GM19397 (cell line): ENCODE measurements at regions not wholly inside any gene's neighbourhood (a gene's known extent, or its start where the extent isn't known, plus 50 kb on each side); places are given as distances from the start of the nearest gene placed in this dataset.
"Not testable (repeated sequence)": the region's sequence is repeated elsewhere in the genome, so short reads cannot be mapped to it uniquely, and the experiment has no call there.

ENCODE experiments used
- ATAC-seq: cut with Tn5 transposase; IDR thresholded peaks from one replicate; pipeline ENCODE4 v1.9.1; 2021; ENCODE audit warnings: mild to moderate bottlenecking, moderate library complexity; ENCODE audit not compliant: unreplicated experiment

DNA sequence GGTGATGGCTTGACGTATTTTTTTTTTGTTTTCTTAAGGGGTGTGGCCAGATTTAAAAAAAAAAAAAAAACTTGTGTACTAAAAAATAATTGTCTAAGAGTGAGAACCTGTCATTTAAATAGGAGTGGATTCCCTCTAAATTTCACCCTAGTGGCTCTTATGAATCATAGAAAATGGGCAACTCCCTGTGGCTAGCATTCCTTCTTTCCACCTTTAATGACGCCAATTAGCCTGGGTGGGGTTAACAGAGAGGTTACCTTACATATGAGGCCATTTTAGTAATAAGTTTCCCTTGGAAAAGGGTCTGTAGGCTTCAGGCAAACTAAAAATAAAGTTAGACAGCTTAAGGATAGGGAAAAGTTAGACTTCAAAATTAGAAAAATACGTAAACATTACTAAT is 223.5 kb upstream of the FAM241A start:
- ATAC-seq, result no peak

DNA sequence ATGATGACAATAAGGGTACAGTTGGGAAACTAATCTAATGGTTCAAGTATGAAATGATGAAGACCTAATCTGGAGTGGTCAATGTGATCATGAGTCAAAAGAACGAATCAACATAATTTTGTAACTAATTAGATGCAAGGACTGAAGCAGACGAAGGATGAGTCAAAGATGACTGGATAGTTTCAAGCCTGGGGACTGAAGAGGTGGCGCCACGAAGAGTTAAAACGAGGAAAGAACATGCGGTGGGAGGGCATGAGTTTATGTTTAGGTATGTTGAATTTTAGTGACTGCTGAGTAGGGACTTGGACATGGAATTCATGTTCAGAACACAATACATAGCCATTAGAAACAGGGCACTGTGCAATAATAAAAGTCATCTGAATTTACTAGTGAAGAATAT is 221.5 kb upstream of the FAM241A start:
- no peak for ATAC-seq

DNA sequence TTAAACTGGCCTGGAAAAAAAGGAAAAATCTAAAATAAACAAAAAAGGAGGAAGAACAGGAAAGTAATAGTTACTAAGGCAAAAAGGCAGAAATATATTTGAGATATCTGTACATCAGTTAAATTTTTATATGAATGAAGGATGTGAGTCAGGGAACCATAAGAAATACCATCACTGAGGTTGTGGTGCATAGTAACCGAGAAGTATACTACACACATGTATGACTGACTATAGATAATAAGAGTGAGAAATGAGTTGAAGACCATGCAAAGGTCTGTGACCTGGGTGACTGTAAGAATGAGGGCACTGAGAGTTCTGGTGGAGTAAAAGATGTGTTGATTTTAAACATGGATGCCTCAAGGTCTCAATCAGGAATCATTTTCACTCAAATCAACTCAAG is 220.6 kb upstream of the FAM241A start:
- no peak for ATAC-seq

DNA sequence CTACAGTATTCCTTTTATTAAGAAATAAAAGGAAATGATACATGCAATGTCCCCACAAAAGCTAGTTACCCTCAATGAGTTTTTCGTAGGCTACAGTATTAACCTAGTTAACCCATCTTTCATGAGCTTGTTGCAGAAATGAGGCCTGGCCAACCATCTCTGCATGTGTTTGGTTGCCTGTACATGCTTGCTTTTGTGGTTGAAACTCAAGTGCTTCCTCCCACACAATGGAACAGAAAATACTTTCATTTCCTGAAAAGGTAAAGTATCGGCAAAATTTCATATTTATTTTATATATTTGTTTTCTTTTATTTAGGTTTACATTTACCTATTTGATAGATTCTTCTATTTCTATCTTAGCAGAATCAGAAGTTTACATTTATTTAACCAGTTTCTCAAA is 214.6 kb upstream of the FAM241A start:
- peak; percentile 93 for ATAC-seq

DNA sequence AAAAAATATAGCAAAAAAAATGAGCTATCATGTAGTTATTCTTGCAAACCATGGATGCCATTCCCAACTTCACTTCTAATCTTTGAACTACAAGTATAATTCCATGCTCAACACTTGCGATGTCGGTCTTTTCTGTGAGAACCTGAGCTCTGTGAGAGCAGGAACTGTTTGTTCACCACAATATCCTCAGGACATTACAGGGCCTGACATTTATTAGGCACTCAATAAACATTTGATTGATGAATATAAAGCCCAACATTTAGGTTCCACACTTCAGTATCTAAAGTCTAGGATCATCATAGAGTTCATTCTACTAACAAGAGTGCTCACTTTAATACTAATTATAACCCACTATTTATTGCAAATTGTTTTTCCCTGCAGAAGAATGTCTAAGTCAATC is 211.6 kb upstream of the FAM241A start:
- no peak for ATAC-seq

DNA sequence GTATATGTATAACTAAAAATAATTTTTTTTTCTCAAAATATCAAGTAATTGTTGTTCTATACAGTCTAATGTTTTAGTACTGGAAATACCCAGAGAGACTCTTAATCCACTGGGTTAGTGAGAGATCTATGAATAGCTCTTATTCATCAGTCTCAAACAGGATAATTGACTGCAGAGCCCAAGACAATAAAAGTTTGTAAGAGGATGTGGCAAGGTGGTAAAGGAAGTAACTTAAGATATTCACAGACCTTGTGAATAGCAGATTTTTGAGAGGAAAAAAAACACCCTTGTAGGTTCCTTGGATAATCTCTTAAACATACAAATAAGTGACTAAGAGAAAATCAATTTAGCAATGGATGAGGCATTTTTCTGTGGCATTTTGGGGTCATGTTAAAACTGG is 210.9 kb upstream of the FAM241A start:
- no peak for ATAC-seq

DNA sequence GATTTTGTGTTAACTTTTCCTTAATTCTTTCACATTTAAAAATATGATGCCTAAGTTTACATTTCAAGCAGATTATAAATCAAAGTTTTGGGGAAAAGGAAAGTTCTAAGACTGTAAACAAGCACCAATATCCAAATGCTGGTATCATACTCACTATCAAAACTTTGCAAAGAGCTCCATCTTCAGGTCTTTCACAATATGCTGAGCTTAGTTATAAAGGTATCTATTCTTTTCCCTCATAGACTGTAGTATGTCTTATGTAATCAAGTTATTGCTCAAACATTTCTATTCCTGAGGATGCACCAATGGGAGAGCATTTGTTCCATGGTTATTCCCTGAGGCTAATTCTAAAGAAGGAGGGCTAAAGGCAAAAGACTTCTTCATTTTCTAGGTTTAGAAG is 207.9 kb upstream of the FAM241A start:
- peak; percentile 80 for ATAC-seq

DNA sequence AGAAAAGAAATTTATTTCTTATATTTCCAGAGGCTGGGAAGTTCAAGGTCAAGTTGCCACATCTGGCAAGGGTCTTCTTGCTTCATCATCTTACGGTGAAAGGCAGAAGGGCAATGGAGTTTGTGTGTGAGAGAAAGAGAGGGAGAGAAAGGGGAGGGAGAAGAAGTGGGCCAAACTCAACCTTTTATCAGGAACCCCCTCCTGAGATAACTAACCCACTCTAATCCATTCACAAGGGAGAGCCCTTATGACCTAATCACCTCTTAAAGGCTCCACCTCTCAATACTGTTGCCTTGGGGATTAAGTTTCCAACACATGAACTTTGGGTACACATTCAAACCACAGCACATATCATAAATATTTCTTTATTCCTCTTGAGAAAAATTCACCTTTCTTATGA is 203.3 kb upstream of the FAM241A start:
- ATAC-seq, result no peak

DNA sequence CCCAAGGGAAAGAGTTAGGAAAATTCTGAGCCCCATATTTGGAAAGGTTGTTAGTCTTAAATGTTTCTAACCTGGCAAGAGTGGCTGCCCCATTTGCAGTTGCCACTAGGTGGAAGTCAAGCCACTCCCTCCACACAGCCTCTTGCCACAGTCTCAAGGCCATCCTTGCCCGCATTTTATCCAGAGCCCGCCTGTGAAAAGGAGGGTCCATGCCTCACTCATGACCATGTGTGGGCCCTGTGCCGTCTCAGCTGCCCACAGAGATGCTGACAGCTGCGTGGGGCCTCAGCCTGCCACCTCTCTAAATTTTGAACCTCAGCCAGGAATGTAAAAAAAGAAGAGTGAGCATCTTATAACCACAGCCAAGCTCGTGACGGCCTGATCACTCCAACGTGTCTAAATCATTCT is 201.5 kb upstream of the FAM241A start:
- peak; percentile 92 for ATAC-seq

DNA sequence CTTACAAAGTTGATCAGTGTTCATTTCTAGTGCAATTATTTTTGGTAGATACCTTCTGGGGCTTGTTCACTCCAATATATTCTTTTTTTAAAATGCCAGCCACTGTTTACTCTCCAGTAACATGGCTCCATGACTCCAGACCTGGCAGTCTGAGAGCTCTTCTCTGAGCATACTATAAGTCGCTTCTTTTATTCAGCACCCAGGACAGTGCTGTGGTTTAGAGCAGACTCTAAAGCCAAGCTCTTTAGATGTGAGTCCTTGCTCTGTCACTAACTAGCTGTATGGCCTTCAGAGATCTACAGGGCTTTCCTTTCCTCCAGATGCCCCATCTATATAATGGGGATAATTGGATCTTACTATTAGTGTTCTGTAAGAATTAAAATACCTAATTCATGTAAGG is 200.2 kb upstream of the FAM241A start:
- ATAC-seq, result no peak

DNA sequence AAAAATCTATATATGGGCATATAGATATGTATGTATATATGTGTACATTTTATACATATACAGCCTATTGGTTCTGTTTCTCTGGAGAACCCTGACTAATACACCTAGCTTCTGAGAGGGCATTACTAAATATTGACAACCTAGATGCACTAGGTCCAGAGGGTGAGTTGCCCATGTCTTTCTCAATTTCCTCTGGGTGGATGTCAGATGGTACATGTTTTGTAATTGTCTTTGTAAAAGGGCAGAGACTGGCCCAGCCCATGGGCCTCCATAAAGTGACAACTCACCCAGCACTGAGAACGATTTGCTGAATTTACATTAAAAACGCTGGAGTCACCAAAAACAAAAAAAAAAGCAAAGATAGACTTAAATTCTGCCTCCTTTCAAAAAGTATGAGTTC is 198.5 kb upstream of the FAM241A start:
- no peak for ATAC-seq

DNA sequence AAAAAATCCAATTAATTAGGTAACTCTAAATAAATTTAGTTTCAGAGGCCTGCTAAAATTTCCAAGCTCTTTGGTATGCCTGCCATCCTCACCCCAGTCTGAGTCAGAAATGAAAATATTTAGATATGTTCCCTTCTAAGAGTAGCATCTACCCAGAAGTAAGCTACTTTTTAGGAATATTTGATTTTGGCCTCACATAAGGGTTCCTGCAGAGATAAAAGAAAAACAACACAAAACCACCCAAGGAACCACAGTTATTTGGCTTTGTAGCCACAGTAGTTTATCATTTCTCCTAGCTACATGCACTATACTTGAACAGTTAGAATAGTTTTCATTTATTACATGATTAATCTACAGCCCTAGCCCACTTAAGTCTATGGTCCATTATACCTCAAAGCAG is 192.6 kb upstream of the FAM241A start:
- no peak for ATAC-seq

DNA sequence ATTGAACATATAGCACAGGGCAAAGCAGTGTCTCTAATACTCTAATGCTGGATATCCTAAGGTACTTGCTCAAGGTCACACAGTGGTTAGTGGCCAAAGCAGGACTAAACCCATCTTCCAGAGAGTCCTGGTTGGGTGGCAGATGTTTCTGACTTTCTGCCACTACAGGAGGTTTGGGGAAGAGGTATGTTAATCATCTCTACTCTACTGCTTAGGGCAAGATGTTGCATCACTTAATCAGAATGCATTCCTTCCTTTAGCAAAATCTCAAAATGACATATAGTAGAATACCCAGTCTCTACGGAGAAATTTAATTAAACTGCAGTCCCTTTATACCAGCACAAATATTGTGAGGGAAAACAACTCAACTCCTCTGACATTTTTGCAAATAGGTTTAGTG is 190.7 kb upstream of the FAM241A start:
- no peak for ATAC-seq

DNA sequence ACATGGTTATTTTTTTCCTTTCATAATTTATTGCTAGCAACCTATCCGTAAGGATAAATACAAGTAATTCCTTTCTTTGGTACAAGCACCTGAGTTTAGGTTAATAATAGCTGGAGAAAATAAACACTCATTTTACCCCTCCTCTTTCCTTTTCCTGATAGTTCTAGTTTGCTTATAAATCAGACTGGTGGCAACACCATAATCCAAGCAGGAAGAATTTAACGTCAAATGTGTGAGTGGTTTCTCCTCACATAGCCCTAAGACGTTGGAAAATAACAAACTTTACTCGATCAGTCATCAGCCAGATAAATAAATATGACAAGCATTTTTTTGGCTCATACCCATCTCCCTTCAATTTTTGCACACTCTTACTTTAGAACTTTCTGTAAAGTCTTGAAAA is 190.3 kb upstream of the FAM241A start:
- no peak for ATAC-seq

DNA sequence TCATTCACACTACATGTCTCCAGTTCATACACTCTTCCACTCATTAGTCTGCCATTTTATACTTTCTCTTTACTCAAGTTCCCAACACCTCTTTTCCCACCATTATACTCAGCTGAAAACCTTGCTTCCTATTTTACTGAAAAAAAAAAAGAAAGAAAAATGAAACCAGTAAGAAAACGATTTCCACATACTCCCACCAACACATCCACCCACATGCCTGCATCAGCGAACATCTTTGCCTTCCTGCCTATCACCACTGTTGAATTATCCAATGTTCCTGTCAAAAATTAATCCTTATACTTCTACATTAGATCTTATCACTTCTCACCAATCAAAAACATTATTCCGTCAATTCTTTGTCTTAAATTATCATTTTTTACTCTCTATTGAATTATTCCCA is 188.1 kb upstream of the FAM241A start:
- no peak for ATAC-seq

DNA sequence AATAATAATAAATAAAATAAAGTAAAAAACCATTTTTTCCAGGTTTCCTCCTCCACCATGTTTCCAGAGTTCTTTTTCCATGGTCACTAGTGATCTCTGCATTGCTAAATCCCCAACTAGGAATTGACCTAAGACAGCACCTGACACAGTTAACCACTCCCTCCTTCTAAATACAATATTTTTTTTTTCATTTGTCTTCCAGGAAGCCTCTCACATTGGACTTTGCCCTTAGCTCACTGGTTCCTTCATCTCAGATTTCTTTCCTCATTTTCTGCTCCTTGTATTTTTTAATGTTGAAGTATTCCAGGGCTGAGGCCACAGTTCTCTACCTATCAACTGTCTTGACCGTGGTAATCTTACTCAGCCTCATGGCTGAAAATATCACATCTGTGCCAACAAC is 187.3 kb upstream of the FAM241A start:
- ATAC-seq, result no peak

DNA sequence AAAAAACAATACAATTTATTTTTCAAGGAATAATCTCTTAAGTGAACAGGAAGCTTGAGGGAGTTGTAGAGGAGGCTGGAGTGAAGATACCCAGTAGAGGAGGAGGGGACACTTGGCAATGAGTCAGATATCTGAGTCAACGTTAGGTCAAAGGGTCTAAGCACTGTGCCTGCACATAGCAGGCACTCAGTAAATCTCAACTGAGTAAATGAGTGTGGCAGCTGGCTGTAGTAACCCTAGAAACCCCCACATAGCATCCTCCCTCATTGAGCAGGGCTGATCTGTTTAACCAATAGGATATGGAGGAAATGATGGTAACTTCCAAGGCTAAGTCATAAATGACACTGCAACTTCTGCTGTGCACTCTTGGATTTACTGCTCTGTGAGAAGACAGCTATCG is 186.0 kb upstream of the FAM241A start:
- ATAC-seq, result no peak

DNA sequence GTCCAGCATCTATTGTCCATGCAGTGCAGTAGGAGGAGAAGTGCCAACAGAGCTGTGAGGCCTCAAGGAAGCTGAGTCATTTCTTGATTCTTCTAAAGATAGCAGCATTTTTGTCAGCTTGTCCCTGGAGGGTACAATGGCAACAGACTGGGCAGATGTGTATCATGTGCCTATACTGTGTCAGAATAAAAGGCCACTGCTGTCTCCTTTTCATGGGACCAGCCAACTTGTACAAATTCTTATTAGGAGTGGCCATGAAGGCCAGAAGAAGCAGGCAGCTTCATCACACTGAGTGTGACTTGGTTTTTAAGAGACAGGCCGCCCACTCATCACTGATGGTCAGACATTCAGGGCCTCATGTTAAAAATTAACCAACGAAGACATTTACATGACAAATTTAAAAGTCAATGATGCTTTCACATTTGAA is 185.0 kb upstream of the FAM241A start:
- ATAC-seq, result peak; percentile 86

DNA sequence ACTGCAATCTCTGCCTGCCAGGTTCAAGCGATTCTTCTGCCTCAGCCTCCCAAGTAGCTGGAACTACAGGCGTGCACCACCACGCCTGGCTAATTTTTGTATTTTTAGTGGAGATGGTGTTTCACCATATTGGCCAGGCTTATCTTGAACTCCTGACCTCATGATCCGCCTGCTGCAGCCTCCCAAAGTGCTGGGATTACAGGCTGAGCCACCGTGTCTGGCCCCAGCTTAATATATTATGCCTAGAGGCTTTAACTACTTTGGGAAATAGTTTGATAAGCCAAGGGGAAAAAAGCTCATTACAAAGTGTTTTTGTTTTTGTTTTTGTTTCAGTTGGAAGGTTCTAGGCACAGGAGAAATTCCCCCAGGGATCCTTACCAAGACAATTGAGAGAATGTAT is 184.2 kb upstream of the FAM241A start:
- ATAC-seq, result not testable (repeated sequence)

DNA sequence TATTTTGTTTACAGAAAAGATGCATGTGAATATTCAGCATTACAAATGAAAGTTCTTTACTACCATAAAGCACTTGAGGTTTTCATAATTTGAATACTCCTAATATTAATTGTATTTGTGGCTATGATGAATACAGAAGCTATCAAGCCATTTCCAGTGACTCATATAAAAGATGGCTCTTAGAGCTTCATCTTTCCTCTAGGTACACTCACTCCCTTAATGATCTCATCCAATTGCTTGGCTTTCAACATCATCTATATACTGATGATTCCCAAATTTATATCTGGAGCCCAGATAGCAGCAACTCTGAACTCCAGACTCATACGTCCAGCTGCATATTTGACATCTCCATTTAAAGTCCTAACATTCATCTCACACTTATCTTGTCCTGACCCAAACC is 183.4 kb upstream of the FAM241A start:
- ATAC-seq, result no peak

DNA sequence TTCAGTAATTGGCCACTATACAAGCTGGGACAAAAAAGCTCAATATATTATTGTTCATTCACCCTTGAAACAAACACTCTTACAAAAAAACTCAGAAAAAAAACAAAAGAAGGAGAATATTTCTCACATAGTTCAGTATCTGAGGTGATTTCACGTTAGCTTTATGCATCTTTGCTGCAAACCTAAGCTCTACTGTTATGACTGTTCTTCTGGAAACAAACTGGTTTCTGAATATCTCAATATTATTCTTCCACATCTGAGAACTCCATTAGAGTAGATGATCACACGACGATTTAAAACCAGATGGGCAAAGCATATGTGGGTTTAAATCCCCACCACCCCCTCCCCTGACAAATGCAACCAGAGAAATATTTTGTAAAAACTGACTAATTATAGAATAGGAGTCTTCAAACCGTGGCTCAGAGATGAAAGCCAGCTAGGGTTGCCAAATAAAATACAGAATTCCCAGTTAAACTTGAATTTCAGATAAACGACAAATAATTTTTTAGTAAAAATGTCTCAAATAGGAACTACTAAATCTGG is 182.0 kb upstream of the FAM241A start:
- ATAC-seq, result no peak

DNA sequence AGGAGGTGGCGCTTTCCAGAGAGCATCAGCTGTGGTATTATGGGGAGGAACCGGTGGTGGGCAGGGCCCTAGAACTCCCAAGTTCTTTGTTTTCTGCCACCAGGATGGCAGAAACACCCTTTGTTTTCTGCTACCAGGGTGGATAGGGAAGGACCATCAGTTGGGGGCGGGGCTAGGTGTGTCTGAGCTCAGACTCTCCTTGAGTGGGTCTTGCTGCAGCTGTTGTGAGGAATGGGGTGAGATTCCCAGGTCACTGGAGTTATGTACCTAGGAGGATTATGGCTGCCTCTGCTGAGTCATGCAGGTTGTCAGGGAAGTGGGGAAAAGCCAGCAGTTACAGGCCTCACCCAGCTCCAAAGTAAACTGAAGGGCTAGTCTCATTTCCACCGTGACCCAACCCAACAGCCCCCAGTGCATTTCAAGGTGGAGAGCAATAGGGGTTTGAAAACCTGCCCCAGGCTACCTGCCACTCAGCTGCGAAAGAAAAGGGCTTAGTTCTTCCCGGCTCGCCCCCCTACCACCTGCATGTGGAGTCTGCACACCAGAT is 167.8 kb upstream of the FAM241A start:
- no peak for ATAC-seq

DNA sequence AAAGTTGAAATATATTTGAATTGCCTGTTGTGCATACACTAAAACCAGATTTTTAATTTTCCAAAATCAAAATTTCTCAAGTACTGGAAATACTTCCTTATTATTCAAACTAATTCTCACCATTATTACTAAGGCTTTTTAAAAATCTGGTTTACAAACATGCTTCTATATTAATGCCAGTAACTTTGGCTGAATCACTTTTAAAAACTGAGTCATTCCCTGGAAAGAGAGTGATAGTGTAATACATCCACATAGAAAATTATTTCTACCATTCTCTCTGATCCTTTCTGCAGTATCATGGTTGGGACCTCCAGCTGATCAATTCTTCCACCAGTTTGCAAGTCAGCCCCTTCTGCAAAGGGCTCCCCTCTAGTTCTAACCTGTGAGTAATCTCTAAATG is 165.3 kb upstream of the FAM241A start:
- no peak for ATAC-seq
